Progenitor cell of endocrine pancreas (in vitro differentiated cells): ENCODE measurements at regions not wholly inside any gene's neighbourhood (a gene's known extent, or its start where the extent isn't known, plus 50 kb on each side); places are given as distances from the start of the nearest gene placed in this dataset.

Experiments used
- DNase-seq: peaks from one replicate; pipeline ENCODE4 v3.0.0; 2021; ENCODE audit warnings: low spot score; ENCODE audit not compliant: unreplicated experiment
- H3K27ac Mint-ChIP-seq: 2 replicates; pipeline ENCODE4 v1.8.0; 2021; ENCODE audit warnings: mild to moderate bottlenecking, moderate library complexity, mixed read lengths
- H3K27me3 Mint-ChIP-seq: 2 replicates; pipeline ENCODE4 v1.8.0; 2021; ENCODE audit warnings: mixed read lengths
- H3K36me3 Mint-ChIP-seq: 2 replicates; pipeline ENCODE4 v1.8.0; 2022; ENCODE audit warnings: mixed read lengths; ENCODE audit not compliant: insufficient read depth
- H3K4me1 Mint-ChIP-seq: 2 replicates; pipeline ENCODE4 v1.8.0; 2021; ENCODE audit warnings: low read depth, mixed read lengths
- H3K4me3 Mint-ChIP-seq: 2 replicates; pipeline ENCODE4 v1.8.0; 2021; ENCODE audit warnings: low read depth, mild to moderate bottlenecking, moderate library complexity, mixed read lengths
- H3K9me3 Mint-ChIP-seq: 2 replicates; pipeline ENCODE4 v1.8.0; 2021; ENCODE audit warnings: low read depth, mixed read lengths
- TF ChIP-seq, protein P1 (sequence below): fragments of 200-600 bp; sonication (generic); IDR thresholded peaks from one replicate; pipeline ENCODE4 v1.5.0; 2021; ENCODE audit warnings: antibody characterized with exemption, mild to moderate bottlenecking; ENCODE audit not compliant: unreplicated experiment

DNA sequence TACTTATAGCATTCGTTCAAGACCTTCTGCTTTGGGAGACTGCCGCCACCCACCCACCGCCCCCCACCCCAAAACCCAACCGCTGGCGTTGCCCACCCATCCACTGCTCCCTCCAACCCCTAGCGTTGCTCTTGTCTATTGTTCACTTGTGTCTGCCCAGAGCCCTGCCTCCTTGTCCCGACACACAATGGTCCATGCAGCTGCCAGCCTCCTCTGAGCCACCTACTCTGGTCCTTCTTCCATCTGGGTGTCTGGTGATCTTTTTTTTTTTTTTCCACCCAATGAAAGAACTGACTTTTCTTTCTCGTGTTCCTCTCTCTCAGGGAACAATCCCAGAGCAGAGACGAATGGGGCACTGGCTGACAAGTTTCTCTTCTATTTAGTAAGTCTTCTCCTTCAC, 256.0 kb upstream of the SESN3 start:
- Mint-ChIP-seq H3K4me1 (peaks cover 25% of the 10 kb centered on the region), H3K9me3 (peaks cover 12% of the 10 kb centered on the region), H3K4me3 (no peak overlapping the region), H3K27me3 (peaks cover 25% of the 10 kb centered on the region), H3K27ac (peak overlapping the region; percentile 82), H3K36me3 (peaks cover 4% of the 10 kb centered on the region)
- no peak for DNase-seq
- TF ChIP-seq, protein P1, sequence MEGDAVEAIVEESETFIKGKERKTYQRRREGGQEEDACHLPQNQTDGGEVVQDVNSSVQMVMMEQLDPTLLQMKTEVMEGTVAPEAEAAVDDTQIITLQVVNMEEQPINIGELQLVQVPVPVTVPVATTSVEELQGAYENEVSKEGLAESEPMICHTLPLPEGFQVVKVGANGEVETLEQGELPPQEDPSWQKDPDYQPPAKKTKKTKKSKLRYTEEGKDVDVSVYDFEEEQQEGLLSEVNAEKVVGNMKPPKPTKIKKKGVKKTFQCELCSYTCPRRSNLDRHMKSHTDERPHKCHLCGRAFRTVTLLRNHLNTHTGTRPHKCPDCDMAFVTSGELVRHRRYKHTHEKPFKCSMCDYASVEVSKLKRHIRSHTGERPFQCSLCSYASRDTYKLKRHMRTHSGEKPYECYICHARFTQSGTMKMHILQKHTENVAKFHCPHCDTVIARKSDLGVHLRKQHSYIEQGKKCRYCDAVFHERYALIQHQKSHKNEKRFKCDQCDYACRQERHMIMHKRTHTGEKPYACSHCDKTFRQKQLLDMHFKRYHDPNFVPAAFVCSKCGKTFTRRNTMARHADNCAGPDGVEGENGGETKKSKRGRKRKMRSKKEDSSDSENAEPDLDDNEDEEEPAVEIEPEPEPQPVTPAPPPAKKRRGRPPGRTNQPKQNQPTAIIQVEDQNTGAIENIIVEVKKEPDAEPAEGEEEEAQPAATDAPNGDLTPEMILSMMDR, result no peak

DNA sequence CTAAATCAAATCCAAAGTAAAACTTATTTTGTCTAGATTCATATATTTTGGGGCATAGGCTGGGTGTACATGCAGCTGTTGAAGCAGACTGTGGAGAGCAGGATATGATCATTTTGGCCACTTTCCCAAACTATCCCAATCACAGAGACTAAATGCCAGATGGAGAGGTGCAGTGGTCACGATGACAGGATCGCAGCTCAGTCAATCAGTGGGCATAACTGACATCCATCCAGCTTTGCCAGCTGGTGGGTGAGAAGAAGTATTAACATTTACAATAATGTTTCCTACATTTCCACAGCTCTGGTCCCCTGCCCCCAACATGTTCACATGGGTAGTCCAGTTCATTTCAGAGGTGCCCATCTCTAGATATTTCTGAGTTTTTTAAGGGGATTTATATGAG, 255.5 kb upstream of the SESN3 start:
- H3K4me1 Mint-ChIP-seq, result peaks cover 25% of the 10 kb centered on the region
- H3K9me3 Mint-ChIP-seq, result peaks cover 6% of the 10 kb centered on the region
- H3K36me3 Mint-ChIP-seq, result peaks cover 4% of the 10 kb centered on the region
- H3K4me3 Mint-ChIP-seq, result no peak overlapping the region
- TF ChIP-seq, protein P1, result no peak
- no peak overlapping the region for H3K27ac Mint-ChIP-seq
- no peak for DNase-seq
- peaks cover 25% of the 10 kb centered on the region for H3K27me3 Mint-ChIP-seq

DNA sequence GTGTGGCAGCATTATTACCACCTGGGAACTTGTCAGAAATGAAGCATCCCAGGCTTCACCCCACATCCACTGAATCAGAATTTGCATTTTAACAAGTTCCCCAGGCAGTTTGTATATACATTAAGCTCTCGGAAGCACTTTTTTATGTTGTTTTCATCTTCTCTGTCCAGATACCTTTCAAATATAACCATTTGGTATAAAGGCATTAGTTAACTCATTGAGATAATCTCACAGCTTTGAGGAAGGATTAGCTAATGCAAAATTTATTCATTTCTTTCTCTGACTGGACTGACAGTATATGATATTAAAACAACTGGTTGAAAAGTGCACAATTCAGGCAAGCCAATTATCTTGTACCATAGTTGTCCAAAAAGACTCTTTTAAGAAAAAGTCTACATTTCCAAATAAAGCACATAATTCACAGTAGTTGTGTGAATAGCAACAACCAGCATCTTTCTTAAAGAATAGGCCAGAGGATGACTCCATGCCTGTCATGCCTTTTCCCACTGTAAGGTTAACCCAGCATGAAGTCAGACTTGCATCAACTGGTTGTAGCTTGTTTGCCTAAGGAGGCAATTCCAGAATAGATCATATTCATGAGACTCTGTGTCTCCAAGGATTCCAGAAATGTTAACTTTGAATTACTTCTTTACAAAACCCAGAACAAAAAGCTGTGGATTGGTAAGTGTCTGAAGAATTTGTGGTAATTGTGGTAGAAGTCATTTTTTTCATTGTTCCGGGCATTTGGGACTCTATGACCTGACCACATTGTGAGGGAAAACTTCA, 254.3 kb upstream of the SESN3 start:
- Mint-ChIP-seq H3K36me3 (peaks cover 3% of the 10 kb centered on the region), H3K9me3 (no peaks in the 10 kb centered on the region), H3K4me3 (no peak overlapping the region), H3K27ac (no peak overlapping the region), H3K4me1 (peaks cover 25% of the 10 kb centered on the region), H3K27me3 (peaks cover 25% of the 10 kb centered on the region)
- TF ChIP-seq, protein P1, result no peak
- DNase-seq, result no peak

DNA sequence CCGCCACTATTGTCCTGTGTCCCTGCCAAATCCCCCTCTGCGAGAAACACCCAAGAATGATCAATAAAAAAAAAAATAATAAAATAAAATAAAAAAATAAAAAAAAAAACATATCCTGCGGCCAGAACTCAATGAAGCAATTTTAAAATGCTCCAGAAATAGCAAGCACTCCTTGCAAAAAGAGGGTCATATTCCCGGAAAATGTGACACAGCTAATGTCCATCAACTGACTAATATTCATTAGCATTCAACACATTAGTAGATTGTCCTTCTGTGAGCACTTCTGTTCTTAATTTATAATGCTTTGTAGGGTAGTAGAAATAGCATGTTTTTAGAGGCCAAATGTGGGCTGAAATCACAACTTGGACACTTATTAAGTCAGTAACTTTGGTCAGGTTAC, 252.3 kb upstream of the SESN3 start:
- TF ChIP-seq, protein P1, result no peak
- Mint-ChIP-seq H3K9me3 (no peaks in the 10 kb centered on the region), H3K27me3 (peaks cover 21% of the 10 kb centered on the region)

DNA sequence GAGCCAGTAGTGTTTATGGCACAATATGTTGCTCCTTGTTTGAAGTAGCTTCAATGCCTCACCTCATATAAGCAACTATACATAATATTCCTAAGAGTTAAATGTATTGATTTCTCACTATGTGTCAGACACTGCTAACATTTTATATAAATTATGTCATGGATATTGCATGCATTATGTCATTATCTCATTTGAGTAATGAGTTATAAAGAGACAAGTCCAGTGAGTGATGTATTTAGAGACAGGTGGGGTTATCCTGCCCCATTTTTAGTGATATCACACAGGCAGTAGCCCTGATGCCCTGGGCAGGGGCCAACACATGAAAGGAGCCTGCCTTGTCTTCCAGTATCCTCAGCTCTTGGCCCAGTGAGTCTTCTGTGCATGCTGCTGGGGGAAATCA, 247.0 kb upstream of the SESN3 start:
- Mint-ChIP-seq H3K4me3 (no peak overlapping the region), H3K4me1 (peaks cover 4% of the 10 kb centered on the region), H3K27ac (no peak overlapping the region), H3K36me3 (no peaks in the 10 kb centered on the region), H3K27me3 (no peaks in the 10 kb centered on the region), H3K9me3 (no peaks in the 10 kb centered on the region)
- no peak for DNase-seq
- TF ChIP-seq, protein P1, result no peak

More for the DNA sequence above, 252.3 kb upstream of the SESN3 start:
- no peak overlapping the region for H3K27ac Mint-ChIP-seq
- H3K36me3 Mint-ChIP-seq, result peaks cover 1% of the 10 kb centered on the region
- no peak overlapping the region for H3K4me3 Mint-ChIP-seq
- no peak for DNase-seq
- H3K4me1 Mint-ChIP-seq, result peaks cover 20% of the 10 kb centered on the region
